ENCODE measurements at regions not wholly inside any gene's neighbourhood (a gene's known extent, or its start where the extent isn't known, plus 50 kb on each side); places are given as distances from the start of the nearest gene placed in this dataset.
"Not testable (repeated sequence)": the region's sequence is repeated elsewhere in the genome, so short reads cannot be mapped to it uniquely, and the experiment has no call there.

DNA sequence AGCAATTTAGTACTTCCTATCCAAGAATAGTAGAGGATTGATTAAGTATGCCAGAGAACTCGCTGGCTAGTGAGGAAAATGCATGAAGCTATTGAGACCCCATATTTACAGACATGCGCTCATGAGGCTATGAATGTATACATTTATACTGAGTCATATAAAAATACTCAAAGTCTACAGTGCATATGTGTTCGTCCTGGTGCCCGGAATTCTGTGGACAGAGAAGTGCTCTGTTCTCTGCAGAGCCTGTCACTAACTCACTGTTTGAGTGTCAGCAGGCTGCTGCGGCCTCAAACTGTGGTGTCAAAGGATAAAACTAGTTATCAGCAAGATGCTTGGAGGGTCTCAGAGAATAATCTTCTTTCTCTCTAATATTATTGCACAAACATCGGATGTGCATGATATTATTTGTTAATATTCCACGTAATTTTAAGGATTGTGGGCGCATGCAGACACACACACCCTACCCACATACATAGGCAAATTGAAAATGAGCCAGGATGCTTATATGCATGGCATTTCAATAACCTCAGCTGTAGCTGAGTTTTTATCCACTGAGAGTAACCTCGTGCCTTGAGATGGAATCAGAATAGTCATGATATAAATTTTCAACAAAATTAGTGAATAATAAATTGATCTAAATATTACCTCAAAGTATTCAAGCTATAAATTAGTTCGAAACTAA is 50.0 kb upstream of the TSC22D2 start:
- DNase-seq (ENCODE audit: low read depth in 1 of 2, low spot score in 1 of 2): no peak

DNA sequence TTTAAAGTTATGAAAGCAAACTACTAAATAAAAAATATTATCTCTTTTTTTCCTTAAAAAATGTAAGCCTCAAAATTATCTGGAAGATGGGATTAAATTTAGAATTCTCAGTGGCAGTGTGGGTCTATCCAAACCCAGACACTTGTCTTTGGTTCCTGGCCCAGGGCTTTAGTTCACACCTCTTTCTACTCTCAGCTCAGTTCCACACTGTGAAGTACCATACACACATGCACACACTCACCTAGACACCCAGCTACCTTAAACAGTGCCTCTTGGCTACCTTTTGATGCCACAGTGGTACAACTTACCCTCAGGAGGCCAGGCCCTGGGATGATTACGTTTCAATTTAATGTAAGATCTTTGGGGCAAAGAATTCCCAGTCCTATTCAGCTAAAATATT is 51.0 kb upstream of the TSC22D2 start:
- DNase-seq (ENCODE audit: low read depth in 1 of 2, low spot score in 1 of 2): no peak

DNA sequence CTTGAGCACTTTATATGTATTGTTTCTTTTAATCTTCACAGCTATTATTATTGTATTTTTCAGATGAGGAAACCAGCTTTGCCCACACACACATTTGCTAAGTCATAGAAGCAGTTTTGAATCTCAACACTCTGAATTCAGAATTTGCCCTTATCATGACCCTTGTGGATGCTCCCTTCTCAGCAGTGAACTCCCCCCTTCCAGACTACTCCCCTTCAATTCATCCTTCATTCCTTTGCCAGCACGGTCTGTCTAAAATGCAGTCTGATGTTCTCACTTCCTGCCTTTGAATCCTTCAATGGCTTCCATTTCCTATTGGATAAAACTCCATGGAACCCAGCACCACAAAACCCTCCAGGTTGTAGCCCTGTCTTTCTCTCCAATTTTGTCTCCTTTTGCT is 52.5 kb upstream of the TSC22D2 start:
- no peak for DNase-seq (ENCODE audit: low read depth in 1 of 2, low spot score in 1 of 2)

DNA sequence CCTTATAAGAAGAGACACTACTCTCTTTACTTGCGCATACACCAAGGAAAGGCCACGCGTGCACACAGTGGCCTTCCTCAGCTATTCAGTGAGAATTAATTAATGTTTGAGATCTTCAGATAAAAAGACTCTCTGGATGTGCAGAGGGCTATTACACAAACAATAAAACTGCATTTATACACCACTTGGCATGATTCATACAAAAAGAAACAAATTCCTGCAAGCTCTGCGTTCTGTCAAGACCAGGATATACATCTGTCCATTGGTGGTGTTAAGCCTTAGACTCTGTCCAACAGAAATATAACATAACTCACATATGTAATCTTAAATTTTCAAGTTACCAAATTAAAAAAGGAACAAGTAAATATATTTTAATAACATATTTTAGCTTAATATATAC is 55.2 kb upstream of the TSC22D2 start:
- DNase-seq (ENCODE audit: low read depth in 1 of 2, low spot score in 1 of 2): no peak

DNA sequence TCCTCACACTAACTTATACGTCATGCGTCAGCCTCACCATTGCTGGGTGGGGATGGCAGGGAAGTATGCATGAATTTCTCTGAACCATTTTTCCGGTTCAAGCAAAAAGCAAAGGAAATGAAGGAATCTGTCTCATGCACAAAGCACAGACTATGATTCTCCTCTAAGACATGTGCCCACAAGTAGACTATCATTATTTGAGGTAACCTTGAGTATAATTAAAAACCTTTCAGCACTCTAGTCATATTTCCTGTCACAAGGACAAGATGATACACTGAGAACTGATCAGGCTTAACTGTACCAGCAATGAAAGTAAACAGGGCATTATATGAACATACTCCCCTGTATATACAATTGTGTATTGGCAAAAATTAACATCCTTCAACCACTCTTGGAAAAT is 56.7 kb upstream of the TSC22D2 start:
- no peak for DNase-seq (ENCODE audit: low read depth in 1 of 2, low spot score in 1 of 2)

DNA sequence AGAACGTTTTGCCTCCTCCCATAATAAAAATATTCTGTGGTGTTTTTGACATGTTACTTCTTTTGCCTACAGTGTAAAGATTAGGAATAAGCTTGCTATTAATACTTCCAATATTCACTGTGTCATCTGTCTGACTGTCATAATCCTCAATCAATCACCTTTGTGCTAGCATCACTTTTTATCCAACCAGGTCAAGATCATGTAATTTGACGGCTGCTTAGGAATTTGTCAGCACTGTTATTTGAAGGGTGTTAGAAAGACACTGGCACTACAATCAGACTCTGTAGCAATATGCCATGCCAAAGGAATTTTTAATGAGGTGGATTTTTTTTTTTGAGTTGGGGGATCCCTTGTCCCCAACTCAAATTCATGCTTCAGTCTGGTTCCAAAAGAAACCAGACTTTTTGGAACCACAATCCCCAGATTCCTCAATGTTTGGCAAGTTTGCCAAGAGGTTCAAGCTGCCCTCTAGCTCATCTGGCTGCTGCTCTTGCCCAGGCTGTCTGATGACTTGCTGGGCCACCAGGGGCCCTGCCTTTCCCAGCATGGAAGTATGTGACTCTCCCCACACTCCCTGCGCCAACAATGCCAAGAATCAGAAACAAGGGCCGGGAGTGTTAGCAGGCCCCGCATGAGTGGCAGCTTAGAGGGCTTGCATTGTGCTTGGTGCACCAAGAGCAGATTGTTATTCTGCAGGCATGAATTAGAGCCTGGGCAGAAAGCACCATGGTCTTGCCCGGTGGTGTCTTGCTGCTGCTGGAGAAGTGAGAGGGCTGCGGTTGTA is 58.6 kb upstream of the TSC22D2 start:
- no peak for DNase-seq (ENCODE audit: low read depth in 1 of 2, low spot score in 1 of 2)

DNA sequence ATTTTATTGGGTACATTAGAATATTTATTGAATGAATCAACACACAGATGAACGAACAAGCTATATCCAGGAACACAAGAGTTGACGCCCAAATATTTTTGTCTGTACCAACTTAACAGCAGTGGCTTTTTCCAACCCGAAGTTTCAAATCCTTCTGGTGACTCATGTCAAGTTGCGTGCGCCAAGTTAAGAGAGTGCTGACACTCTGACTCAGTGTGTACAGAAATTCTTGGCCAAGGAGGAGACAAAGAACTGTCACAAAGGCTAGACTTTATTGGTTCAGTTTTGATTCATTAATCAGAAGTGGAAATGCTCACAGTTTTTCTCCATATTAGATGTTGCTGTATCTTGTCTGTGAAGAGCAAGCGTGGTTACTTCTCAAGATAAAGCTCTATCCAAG is 59.6 kb upstream of the TSC22D2 start:
- no peak for DNase-seq (ENCODE audit: low read depth in 1 of 2, low spot score in 1 of 2)

DNA sequence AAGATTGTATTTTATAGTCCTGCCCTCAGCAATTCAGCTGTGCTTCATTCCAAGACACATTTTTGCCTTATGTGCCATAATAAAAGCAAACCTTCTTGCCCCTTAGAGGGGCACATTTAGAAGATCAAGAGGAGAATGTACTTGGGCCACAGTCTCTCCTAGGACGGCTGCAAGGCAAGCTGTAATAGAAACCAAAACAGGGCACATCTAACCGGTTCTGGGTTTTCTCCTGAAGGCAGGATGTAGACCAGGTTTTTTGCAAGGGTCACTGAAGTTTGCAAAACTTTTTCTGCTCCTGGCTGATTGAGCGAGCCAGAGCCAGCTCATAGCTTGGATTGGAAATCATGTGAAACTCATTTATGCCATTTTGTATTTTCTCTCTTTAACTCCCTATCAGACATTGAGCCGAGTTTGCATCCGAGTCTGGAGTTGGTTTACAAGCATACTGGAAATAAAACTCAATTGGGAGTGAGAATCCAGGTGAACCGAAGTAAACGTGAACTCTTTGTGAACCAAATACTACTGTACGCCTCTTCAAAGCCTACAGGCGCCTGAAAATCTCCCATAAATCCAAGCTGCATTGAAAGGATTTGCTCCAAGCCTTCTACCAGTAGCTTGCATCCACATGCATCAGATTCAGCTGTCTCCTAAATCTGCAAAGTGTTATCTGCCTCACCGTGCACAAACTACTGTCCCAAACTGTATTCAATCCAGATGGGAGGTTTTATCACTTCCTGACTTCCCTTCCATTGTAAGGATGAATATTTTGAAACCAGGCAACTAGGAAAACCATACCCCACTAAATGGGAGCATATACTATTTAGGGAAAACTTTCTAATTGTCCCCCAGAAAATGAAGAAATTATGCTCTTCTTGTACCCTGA is 60.9 kb upstream of the TSC22D2 start:
- no peak for DNase-seq (ENCODE audit: low read depth in 1 of 2, low spot score in 1 of 2)

DNA sequence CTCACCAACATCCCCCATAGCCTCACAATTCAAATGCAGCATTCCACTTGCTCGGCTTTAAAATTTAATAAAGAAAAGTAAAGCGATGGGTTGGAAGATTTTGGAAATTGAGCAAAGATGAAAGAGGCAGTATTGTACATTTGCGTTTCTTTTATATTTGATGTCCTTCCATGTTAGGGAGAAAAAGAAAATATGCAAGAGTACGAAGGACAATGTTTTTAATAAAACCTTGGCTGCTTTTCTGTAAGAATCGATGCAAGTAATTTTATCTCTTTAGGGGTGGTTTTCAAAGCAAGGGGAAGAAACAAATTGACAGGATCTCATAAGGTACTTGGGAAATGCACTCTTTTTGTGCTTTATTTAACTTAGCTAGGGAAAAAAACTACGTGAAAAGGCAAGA is 61.8 kb upstream of the TSC22D2 start:
- DNase-seq (ENCODE audit: low read depth in 1 of 2, low spot score in 1 of 2): no peak

DNA sequence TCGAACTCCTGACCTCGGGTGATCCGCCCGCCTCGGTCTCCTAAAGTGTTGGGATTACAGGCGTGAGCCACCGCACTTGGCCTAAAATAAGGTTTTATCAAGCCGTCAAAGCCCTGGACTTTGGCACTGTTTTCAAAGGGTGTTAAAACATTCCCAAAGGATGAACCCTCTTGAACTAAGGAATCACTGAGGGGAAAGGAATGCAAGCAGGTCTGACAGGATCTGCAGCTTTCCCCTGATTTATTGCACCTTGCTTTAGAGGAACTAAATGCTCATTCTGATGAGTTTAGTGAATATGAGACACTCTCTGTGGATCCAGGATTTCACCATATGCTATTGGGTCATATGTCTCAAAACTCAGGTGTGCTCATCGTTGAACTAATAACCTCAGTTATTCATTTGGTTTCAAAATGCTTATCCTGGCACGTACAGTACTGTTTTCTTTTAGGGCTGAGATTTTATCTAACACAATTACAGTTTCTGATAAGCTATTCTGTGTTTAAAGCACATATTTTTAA is 63.0 kb upstream of the TSC22D2 start:
- no peak for DNase-seq (ENCODE audit: low read depth in 1 of 2, low spot score in 1 of 2)

DNA sequence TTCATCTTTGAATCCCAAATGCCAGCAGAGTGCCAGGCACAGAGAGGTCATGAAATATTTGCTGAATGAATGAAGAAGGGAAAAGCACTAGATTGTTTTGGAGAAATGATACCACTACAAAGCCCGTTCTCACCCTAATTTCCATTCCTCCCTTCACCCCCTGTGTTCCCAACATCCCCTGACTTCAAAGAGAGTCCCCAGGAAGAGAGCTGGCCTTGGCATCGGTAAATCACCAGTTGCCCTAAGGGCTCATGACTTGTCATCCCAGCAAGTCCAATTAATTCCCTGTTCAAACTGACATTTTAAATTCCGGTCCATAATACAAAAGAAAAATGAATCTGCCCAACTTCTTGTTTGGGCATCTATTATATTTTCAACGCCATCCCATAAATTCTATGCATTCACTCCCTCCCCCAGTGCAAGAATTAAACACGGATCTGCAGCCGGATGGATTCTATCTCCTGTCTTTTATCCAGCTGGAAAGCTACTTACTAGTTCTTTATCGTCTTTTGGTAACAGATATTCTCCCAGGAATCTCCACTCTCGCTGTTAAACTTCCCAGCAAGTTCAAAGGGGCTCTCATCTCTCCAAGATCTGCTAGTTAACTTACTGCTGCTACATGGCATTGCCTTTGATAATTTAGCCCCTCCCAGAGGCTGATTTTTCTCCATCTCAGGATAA is 63.9 kb upstream of the TSC22D2 start:
- DNase-seq (ENCODE audit: low read depth in 1 of 2, low spot score in 1 of 2): no peak

DNA sequence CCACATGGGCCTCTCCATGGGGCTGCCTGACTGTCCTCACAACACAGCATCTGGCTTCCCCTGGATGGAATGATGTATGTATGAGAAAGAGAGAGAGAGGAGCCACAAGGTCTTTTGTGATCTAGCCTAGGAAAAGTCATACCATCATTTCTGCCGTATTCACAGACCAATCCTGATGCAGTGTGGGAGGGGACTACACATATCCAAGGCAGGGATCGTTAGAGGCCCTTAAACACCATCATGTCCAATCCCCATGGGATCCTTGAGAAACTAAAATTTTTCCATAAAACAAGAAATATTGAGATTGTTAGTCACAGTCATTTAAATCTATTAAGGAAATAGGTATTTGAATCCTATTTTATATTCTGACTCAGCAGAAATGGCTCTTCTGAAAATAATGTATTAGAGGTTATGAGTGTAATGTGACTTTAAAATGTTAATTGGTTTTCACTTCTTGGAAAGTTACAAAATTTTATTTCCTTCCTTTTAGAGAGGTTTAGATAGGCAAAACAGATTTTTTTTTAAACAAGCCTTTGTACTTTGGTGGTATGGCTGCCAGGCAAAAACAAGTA is 65.1 kb upstream of the TSC22D2 start:
- DNase-seq (ENCODE audit: low read depth in 1 of 2, low spot score in 1 of 2): no peak

DNA sequence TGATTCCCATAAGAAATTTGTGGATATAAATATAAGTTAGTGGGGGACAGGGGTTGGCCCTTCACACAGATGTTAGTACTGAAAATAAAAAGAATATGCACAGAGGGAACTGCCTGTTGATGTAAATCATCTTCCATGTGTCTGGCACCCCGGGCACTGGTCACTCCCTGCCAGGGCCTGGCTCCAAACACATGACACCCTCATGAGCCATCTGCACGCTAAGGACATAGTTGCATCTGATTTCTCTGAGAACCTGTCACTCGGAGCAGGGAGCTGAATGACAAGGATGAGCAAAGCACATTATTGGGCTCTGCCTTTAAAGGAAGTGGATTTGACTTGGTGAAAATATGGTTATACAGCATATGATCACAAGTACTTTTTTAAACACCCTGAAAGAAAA is 66.2 kb upstream of the TSC22D2 start:
- no peak for DNase-seq (ENCODE audit: low read depth in 1 of 2, low spot score in 1 of 2)

DNA sequence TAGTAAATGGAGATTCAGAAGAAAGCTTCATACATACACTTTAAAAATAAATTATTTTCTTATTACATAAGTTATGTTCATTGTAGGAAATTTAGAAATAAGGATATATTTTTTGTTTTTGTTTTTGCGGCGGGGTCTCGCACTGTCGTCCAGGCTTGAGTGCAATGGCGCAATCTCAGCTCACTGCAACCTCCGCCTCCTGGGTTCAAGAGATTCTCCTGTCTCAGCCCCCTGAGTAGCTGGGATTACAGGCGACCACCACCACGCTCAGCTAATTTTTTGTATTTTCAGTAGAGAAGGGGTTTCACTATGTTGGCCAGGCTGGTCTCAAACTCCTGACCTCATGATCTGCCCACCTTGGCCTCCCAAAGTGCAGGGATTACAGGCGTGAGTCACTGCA is 71.7 kb upstream of the TSC22D2 start:
- DNase-seq (ENCODE audit: low read depth in 1 of 2, low spot score in 1 of 2): not testable (repeated sequence)

DNA sequence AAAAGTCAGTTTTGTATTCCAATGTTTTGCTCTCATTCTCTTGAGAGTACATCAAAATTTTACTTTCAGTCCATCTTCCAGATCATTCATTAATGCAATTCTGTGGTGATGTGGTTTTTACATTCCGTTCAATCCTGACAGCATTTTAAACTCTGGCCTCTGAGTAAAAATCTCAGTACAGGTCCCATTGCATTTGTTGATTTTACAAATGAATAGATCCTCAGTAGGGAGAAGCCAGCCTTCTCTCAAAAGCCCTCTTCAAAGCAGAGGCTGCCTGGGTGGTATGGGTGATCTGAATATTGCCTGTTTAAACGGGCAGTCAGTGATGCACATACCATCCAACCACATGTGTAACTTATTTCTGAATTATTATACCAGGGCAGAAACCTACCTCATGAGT is 72.5 kb upstream of the TSC22D2 start:
- no peak for DNase-seq (ENCODE audit: low read depth in 1 of 2, low spot score in 1 of 2)

DNA sequence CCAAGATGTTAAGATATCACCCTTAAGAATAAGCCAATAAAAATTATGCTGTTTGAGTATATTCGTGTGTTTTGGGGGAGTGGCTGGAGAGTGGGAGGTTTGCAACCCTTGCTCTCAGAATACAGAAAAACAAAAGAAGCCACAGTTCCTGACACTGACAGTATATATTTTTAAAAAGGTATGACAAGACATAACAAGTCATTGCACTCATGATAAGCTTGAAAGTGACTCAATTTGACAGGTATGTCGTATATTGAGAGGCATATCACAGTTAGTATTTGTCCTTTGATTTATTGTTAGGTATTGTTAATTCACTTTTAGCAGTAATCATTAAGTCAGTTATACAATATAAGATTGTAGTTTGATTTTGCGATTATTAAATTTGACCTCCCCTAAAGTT is 73.1 kb upstream of the TSC22D2 start:
- DNase-seq (ENCODE audit: low read depth in 1 of 2, low spot score in 1 of 2): no peak

DNA sequence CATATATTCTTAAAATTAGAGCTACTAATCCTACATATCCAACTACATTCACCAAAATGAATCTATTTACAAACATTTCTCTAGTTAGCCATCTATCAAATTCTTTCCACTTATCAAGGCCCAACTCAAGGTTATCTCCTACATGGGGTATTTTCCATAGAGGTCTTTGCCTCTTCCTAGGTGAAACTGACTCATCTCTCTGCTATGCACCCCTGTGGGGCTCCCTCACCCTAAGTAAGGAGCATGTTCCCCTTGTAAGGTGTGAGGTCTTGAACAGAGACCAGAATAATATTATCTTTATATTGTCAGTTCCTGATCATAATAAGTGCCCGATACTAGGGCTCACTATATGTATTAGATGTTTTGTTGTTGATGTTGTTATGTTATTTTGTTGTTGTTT is 74.6 kb upstream of the TSC22D2 start:
- DNase-seq (ENCODE audit: low read depth in 1 of 2, low spot score in 1 of 2): no peak

DNA sequence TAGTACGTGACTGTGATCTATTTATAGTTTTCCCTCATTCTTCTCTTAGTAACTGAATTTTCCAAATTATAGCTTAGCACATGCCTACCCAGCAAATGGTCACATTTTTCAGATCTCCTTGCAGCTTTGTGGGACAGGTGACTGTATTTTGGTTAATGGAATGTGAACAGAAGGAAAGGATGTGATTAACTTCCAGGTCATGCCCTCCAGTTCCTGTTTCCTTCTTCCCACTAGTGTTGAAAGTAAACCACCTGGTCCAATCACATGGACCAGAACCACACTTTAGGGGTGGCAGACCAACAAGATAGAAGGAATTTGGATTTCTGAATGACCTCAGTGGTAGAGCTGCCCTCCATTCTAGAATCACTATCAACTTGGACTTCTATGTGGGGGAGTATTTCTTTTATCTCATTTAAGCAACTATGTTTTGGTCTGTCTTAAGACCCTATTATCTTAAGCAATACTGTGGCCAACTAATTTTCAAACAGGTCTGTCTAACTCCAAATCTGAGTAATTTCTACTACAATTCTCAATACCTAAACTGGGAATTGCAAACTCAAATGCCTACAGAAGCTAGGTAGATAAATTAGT is 76.0 kb upstream of the TSC22D2 start:
- no peak for DNase-seq (ENCODE audit: low read depth in 1 of 2, low spot score in 1 of 2)

DNA sequence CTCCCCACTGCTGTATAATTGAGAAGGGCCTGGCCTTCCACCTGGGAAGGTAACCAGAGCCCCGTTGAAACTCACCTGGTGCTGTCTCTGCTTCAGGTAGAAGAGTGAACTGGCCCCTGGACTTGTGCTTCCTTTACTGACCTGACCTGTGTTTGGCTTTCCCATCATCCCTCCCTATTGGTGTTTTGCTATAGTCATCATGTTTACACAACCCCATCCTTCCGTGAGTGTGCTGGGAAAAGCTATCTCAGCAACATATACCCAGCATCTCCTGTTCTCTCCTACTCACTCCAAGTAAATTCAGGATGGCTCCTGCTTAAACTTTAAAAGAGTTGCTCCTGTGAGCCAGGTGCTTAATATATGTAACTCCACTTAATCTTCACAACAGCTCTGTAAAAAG is 77.2 kb upstream of the TSC22D2 start:
- no peak for DNase-seq (ENCODE audit: low read depth in 1 of 2, low spot score in 1 of 2)

DNA sequence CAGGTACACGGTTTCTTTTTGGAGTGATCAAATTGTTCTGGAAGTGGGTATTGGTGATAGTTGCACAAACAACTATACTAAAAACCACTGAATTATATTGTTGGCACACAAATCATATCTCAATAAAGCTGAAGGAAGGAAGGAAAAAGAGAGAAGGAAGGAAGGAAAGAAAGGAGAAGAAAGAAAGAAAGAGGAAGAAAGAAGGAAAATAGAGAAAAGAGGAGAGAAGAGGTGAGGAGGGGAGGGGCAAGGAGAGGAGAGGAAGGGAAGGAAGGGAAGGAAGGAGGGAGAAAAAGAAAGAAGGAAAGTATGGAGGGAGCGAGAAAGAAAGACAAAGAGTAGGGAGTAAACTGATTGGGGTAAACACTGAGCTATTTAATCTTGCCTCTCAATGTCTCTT is 77.9 kb upstream of the TSC22D2 start:
- no peak for DNase-seq (ENCODE audit: low read depth in 1 of 2, low spot score in 1 of 2)
